GM23248 (cell line): ENCODE measurements at regions not wholly inside any gene's neighbourhood (a gene's known extent, or its start where the extent isn't known, plus 50 kb on each side); places are given as distances from the start of the nearest gene placed in this dataset.

ENCODE experiments used
- EZH2 ChIP-seq: fragments of 200-600 bp; sonication (generic); IDR thresholded peaks from 2 replicates; pipeline ENCODE4 v1.6.1; 2018; ENCODE audit warnings: antibody characterized with exemption, mild to moderate bottlenecking; ENCODE audit not compliant: insufficient read depth, poor library complexity, severe bottlenecking
- EZH2phosphoT487 ChIP-seq: fragments of 200-600 bp; sonication (generic); IDR thresholded peaks from 2 replicates; pipeline ENCODE4 v1.6.1; 2018; ENCODE audit warnings: antibody characterized with exemption, moderate library complexity, mild to moderate bottlenecking, low read depth; ENCODE audit not compliant: insufficient read depth

GRCh38 chr2:66867063-66867441 is 432.1 kb downstream of the MEIS1 start:
- TF ChIP-seq EZH2: no peak
- no peak for TF ChIP-seq EZH2phosphoT487
